Fibroblast of villous mesenchyme (primary cell): ENCODE measurements at regions not wholly inside any gene's neighbourhood (a gene's known extent, or its start where the extent isn't known, plus 50 kb on each side); places are given as distances from the start of the nearest gene placed in this dataset.

Experiments
- DNase-seq: peaks from one replicate; pipeline ENCODE4 v3.0.0-alpha.2; 2010; ENCODE audit warnings: low read depth
- H3K4me3 ChIP-seq: 2 replicates; pipeline ENCODE4 v1.5.1; 2011; ENCODE audit warnings: low read depth, mild to moderate bottlenecking, low read length
- TF ChIP-seq, protein P1 (sequence below): IDR thresholded peaks from 2 replicates; pipeline ENCODE4 v1.5.1; 2012; ENCODE audit warnings: low read depth, mild to moderate bottlenecking, low read length; ENCODE audit not compliant: insufficient read depth

DNA sequence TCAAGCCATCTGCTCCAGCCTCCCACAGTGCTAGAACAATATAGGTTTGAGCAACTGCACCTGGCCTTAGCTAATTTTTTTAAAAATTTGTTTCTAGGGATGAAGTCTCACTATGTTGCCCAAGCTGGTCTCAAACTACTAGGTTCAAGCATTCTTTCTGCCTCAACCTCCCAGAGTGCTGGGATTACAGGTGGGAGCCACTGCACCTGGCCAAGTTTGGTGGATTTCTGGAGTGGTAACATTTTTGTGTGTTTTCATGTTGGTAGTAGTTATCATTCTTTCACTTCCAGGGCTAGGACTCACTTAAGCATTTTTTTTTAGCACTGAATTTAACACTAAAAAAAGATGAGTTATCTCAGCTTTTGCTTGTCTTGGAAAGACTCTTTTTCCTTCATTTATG, 328.0 kb upstream of the RGS6 start:
- H3K4me3 ChIP-seq = no peak overlapping the region
- TF ChIP-seq, protein P1, sequence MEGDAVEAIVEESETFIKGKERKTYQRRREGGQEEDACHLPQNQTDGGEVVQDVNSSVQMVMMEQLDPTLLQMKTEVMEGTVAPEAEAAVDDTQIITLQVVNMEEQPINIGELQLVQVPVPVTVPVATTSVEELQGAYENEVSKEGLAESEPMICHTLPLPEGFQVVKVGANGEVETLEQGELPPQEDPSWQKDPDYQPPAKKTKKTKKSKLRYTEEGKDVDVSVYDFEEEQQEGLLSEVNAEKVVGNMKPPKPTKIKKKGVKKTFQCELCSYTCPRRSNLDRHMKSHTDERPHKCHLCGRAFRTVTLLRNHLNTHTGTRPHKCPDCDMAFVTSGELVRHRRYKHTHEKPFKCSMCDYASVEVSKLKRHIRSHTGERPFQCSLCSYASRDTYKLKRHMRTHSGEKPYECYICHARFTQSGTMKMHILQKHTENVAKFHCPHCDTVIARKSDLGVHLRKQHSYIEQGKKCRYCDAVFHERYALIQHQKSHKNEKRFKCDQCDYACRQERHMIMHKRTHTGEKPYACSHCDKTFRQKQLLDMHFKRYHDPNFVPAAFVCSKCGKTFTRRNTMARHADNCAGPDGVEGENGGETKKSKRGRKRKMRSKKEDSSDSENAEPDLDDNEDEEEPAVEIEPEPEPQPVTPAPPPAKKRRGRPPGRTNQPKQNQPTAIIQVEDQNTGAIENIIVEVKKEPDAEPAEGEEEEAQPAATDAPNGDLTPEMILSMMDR = no peak
- no peak for DNase-seq

DNA sequence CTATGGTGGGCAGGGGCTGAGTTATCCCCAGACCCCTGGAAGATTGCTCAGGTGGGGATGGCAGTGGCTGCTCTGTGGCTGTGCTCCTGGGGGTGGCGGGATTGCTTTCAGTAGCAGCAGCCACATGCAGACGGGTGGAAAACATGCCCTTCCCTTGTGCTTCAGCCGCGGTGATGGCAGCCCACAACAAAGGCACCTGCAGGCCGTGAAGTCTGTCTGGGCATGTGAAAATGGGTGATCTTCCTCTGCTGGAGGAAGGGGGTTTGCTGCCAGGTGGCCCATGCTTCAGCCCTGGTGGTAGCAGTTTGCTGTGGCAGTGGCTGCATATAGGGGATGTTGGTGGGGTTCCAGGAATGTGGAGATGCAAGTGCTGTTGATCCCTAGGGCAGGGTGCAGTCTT, 326.2 kb upstream of the RGS6 start:
- H3K4me3 ChIP-seq = no peak overlapping the region
- TF ChIP-seq, protein P1 = no peak
- no peak for DNase-seq

DNA sequence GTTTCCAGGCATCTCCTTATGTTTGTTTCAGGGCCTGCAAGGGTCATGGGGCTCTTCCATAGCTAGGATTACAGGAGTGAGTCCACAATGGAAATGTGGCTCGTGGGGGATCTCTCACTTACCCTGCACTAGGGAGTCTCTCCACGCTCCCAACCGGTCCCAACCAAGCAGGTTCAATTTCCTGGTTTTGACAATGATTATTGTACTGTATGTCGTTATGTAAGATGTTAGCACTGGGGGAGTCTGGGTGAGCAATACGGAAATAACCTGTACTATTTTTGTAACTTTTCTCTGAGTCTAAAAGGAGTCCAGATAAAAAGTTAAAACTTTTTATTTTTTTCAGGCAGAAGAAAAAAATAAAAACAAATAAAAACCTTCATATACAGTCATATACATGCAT, 325.7 kb upstream of the RGS6 start:
- TF ChIP-seq, protein P1 = no peak
- no peak for DNase-seq
- no peak overlapping the region for H3K4me3 ChIP-seq

DNA sequence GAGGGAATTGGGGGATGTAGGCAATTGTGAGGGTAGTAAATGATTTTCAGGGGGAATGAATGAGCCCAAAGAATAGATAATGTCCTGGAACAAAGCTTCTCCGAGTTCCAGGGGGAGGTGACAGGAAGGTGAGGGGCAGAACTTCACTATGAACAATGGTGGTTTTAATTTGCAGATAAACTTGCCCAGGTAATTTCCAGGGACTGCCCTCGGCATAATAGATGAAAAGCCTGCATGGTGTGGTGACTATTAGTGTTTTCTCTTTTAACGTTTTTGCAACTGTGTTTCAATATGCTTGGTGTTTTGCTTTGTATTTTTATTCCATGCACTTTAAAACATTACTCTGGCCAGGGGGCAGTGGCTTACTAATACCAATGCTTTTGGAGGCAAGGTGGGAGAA, 325.2 kb upstream of the RGS6 start:
- TF ChIP-seq, protein P1 = no peak
- no peak overlapping the region for H3K4me3 ChIP-seq
- DNase-seq = no peak

DNA sequence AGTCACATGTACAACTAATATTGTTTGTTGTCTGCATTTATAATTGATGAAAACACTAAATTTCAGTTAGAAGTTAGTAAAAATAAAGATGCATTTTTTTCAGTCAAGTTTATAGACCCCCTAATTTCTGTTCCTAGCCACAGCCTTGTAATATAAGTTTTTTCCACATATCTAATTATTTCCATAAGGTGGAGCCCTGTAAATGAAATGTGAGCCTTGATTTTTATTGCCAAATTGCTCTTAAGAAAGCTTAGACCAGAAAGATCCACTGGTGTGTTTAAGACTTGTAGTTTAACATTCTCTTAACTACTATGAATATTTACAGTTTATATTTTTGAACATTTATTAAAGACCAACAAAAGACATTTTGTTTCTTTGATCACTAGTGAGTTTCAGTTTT, 322.1 kb upstream of the RGS6 start:
- TF ChIP-seq, protein P1 = no peak
- no peak overlapping the region for H3K4me3 ChIP-seq
- DNase-seq = no peak

DNA sequence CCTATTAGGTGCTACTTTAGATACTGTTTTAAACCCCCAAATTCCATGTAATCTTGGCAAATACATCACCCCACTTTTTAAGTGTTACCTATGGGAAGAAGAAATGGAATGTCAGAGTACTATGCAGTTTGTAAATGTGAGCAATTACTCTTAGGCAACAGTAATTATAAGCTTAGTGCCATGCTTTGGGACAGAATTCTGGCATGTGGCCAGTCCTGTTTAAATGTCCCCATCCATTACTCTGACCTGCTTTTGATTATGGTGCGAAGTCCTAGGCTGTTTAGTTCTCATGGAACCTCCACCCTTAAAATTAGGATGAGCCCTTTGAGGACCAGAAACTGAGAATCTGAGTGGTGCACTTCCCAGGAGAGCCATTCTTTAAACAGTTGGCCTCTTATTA, 321.4 kb upstream of the RGS6 start:
- DNase-seq = no peak
- TF ChIP-seq, protein P1 = no peak
- no peak overlapping the region for H3K4me3 ChIP-seq

DNA sequence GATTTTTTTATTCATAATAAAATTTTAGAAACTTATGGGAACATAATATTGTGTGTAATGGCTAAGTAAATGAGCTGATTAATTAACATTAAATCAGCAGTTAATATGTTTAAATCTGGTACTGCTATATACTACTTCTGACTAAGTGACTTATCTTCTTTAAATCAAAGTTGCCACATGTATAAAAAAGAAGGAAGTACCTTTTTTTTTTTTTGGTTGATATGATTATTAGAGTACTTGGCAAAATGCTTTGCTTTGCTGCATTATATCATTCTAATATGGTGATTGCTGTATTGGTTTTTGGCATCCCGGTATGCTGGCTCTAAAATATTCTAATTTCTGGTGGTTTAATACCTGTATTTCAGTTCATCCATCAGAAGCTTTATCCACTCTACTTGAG, 319.1 kb upstream of the RGS6 start:
- DNase-seq = no peak
- H3K4me3 ChIP-seq = no peak overlapping the region
- TF ChIP-seq, protein P1 = no peak
